ENCODE measurements at regions not wholly inside any gene's neighbourhood (a gene's known extent, or its start where the extent isn't known, plus 50 kb on each side); places are given as distances from the start of the nearest gene placed in this dataset.

DNA sequence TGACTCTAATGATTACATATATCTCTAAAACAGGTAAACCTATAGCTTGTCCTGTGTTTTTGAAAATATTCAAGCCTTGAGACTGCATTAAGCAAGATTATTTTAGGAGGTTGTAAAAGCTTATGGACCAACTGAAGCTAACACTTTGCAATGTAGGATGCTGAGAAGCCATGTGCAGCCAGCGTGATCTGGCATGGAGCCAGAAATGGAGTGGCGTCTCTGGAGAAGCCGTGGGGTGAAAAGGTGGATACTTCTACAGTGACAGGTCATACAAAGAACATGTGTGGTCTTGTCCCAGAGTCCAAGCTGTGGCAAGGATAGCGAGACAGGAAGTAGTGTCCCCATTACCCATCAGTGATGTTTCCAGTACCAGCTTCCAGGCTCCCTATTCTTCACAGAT, 100.8 kb upstream of the CD180 start:
- Histone ChIP-seq H3K4me1 (peaks cover 0 to 26% (median 15%) of the 10 kb centered on the region in 4 donors), H3K9me3 (no peaks in the 10 kb centered on the region), H3K27me3 (no peaks in the 10 kb centered on the region), H3K27ac (no peak overlapping the region), H3K4me3 (no peak overlapping the region), H3K36me3 (no peaks in the 10 kb centered on the region)
- DNase-seq = no peak
- TF ChIP-seq CTCF (IDR thresholded peaks at IDR 0.05) = no peak
- intact Hi-C loops (cut with DNase I; ENCODE audit: low total_unique reads) = no loop called here

DNA sequence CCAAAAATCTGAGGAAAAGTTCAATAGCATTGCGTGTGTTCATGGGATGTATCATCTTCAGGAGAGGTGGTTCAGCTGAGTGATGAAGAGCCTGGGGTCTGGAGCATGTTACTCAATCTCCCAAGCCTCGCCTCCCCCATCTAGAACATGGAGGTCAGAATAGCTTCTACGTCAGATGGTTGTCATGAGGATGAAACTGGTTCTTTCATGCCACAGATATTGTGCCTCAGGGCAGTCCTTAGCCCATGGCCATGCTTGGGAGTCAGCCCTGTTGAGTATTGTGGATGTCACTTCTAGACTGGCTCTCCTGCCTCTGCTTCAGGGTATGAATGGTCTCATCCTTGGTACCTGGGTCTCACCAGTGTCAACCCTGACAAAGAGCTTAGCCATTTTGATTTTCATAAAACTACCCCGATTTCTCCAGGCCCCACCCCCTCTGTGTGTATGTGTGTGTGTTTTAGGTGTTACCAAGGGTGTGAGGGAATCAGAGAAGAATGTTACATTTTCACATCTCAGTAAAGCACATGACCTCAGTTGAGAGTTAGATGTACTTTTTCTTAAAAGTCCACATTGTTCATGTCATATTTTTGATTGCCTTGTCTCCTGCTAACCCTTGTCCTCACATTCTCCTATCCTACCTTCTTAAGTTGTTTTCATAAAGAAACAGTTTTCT, 97.8 kb upstream of the CD180 start:
- peaks cover 0 to 20% (median 6%) of the 10 kb centered on the region in 4 donors for H3K4me1 ChIP-seq
- no peaks in the 10 kb centered on the region for H3K36me3 ChIP-seq
- H3K4me3 ChIP-seq = no peak overlapping the region
- DNase-seq = no peak
- no peak overlapping the region for H3K27ac ChIP-seq
- no peaks in the 10 kb centered on the region for H3K27me3 ChIP-seq
- H3K9me3 ChIP-seq = no peaks in the 10 kb centered on the region
- TF ChIP-seq CTCF (IDR thresholded peaks at IDR 0.05) = no peak
- intact Hi-C loops (cut with DNase I; ENCODE audit: low total_unique reads) = no loop called here

GRCh38 chr5:67293226-67293625, 96.6 kb upstream of the CD180 start:
- Histone ChIP-seq H3K4me3 (no peak overlapping the region), H3K36me3 (no peaks in the 10 kb centered on the region), H3K27me3 (no peaks in the 10 kb centered on the region), H3K9me3 (no peaks in the 10 kb centered on the region), H3K4me1 (peaks cover 0 to 32% (median 11%) of the 10 kb centered on the region in 4 donors), H3K27ac (no peak overlapping the region)
- no peak for TF ChIP-seq CTCF (IDR thresholded peaks at IDR 0.05)
- DNase-seq = no peak
- intact Hi-C loops (cut with DNase I; ENCODE audit: low total_unique reads) = no loop called here

- Histone ChIP-seq H3K36me3 (no peaks in the 10 kb centered on the region), H3K27me3 (no peaks in the 10 kb centered on the region), H3K27ac (no peak overlapping the region), H3K9me3 (no peaks in the 10 kb centered on the region), H3K4me3 (no peak overlapping the region), H3K4me1 (peaks cover 0 to 40% (median 15%) of the 10 kb centered on the region in 4 donors)
- DNase-seq = no peak
- no peak for TF ChIP-seq CTCF (IDR thresholded peaks at IDR 0.05)
- intact Hi-C loops (cut with DNase I; ENCODE audit: low total_unique reads) = no loop called here
These were observed 95.8 kb upstream of the CD180 start for GRCh38 chr5:67292201-67292940.

- Histone ChIP-seq H3K4me1 (peaks cover 0 to 40% (median 15%) of the 10 kb centered on the region in 4 donors), H3K4me3 (no peak overlapping the region), H3K27ac (no peak overlapping the region), H3K27me3 (no peaks in the 10 kb centered on the region), H3K36me3 (no peaks in the 10 kb centered on the region), H3K9me3 (no peaks in the 10 kb centered on the region)
- no peak for TF ChIP-seq CTCF (IDR thresholded peaks at IDR 0.05)
- intact Hi-C loops (cut with DNase I; ENCODE audit: low total_unique reads) = no loop called here
- no peak for DNase-seq
These were observed 95.1 kb upstream of the CD180 start for GRCh38 chr5:67291671-67292070.

All from tibial artery (tissue), 4 donors.